ENCODE measurements at regions not wholly inside any gene's neighbourhood (a gene's known extent, or its start where the extent isn't known, plus 50 kb on each side); places are given as distances from the start of the nearest gene placed in this dataset.

DNA sequence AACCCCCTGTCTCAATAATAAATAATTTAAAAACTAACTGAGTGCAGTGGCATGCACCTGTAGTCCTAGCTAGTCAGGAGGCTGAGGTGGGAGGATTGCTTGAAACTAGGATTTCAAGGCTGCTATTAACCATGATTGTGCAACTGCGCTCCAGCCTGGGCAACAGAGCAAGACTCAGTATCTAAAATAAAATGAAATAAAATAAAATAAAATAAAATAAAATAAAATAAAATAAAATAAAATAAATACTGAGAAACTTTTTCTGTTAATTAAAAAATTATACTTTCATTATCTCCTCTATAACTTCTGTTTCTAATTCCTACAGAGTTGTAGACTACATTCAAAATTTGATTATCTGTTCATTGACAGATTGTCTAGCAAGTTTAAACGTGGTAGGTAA is 999.4 kb downstream of the ANKRD7 start:
- H3K4me1 ChIP-seq (ENCODE audit: insufficient read depth, low read length, poor library complexity, severe bottlenecking) = no peaks in the 10 kb centered on the region
- no peaks in the 10 kb centered on the region for H3K27me3 ChIP-seq (ENCODE audit: insufficient read depth, low read length, poor library complexity, severe bottlenecking)
- H3K79me2 ChIP-seq (ENCODE audit: insufficient read depth, low read length) = no peaks in the 10 kb centered on the region
- no peak overlapping the region for H3K4me3 ChIP-seq (ENCODE audit: low read length, poor library complexity, severe bottlenecking)
- no peak overlapping the region for H2AFZ ChIP-seq (ENCODE audit: low read length)
- H4K20me1 ChIP-seq (ENCODE audit: insufficient read depth, low read length, poor library complexity, severe bottlenecking) = peaks cover 3% of the 10 kb centered on the region
- no peaks in the 10 kb centered on the region for H3F3A ChIP-seq (ENCODE audit: low read depth)
- H3K9ac ChIP-seq (ENCODE audit: low read depth, low read length, poor library complexity, severe bottlenecking) = no peak overlapping the region
- no peak overlapping the region for H3K4me2 ChIP-seq (ENCODE audit: low read depth, low read length, poor library complexity, severe bottlenecking)
- no peaks in the 10 kb centered on the region for H3K9me3 ChIP-seq (ENCODE audit: insufficient read depth, low read depth, low read length)
- no peaks in the 10 kb centered on the region for H3K9me2 ChIP-seq (replicated peaks; ENCODE audit: low read depth, low read length)
- no peaks in the 10 kb centered on the region for H3K36me3 ChIP-seq (ENCODE audit: insufficient read depth, low read length)
- TF ChIP-seq EZH2phosphoT487 (IDR thresholded peaks at IDR 0.05; ENCODE audit: borderline replicate concordance) = no peak
- TF ChIP-seq, protein P1, sequence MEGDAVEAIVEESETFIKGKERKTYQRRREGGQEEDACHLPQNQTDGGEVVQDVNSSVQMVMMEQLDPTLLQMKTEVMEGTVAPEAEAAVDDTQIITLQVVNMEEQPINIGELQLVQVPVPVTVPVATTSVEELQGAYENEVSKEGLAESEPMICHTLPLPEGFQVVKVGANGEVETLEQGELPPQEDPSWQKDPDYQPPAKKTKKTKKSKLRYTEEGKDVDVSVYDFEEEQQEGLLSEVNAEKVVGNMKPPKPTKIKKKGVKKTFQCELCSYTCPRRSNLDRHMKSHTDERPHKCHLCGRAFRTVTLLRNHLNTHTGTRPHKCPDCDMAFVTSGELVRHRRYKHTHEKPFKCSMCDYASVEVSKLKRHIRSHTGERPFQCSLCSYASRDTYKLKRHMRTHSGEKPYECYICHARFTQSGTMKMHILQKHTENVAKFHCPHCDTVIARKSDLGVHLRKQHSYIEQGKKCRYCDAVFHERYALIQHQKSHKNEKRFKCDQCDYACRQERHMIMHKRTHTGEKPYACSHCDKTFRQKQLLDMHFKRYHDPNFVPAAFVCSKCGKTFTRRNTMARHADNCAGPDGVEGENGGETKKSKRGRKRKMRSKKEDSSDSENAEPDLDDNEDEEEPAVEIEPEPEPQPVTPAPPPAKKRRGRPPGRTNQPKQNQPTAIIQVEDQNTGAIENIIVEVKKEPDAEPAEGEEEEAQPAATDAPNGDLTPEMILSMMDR (conservative IDR thresholded peaks at IDR 0.05; ENCODE audit: low read length) = no peak

DNA sequence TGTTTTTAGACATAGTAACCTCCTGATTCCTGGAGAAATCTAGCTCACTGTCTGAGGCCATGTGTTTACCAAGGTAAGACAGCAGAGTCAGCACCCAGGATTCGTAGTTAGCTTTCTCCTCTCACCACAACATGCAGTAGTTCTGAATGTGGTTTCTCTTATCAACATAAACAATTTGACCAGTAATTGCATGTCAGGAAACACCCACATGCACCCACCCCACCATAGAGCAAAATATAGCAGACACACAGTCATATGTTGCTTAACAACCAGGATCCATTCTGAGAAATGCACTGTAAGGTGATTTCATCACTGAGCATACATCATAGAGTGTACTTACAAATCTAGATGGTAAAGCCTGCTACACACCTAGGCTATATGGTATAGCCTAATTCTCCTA is 1004.0 kb downstream of the ANKRD7 start:
- Histone ChIP-seq H3K27me3 (ENCODE audit: insufficient read depth, low read length, poor library complexity, severe bottlenecking) (no peaks in the 10 kb centered on the region), H2AFZ (ENCODE audit: low read length) (no peak overlapping the region), H3K4me2 (ENCODE audit: low read depth, low read length, poor library complexity, severe bottlenecking) (no peak overlapping the region), H3K4me1 (ENCODE audit: insufficient read depth, low read length, poor library complexity, severe bottlenecking) (no peaks in the 10 kb centered on the region), H4K20me1 (ENCODE audit: insufficient read depth, low read length, poor library complexity, severe bottlenecking) (no peaks in the 10 kb centered on the region), H3F3A (ENCODE audit: low read depth) (no peaks in the 10 kb centered on the region), H3K36me3 (ENCODE audit: insufficient read depth, low read length) (no peaks in the 10 kb centered on the region), H3K9ac (ENCODE audit: low read depth, low read length, poor library complexity, severe bottlenecking) (no peak overlapping the region), H3K9me2 (replicated peaks; ENCODE audit: low read depth, low read length) (no peaks in the 10 kb centered on the region), H3K4me3 (ENCODE audit: low read length, poor library complexity, severe bottlenecking) (no peak overlapping the region), H3K9me3 (ENCODE audit: insufficient read depth, low read depth, low read length) (no peaks in the 10 kb centered on the region), H3K79me2 (ENCODE audit: insufficient read depth, low read length) (no peaks in the 10 kb centered on the region)
- TF ChIP-seq EZH2phosphoT487 (IDR thresholded peaks at IDR 0.05; ENCODE audit: borderline replicate concordance) = no peak
- TF ChIP-seq, protein P1 (conservative IDR thresholded peaks at IDR 0.05; ENCODE audit: low read length) = no peak

DNA sequence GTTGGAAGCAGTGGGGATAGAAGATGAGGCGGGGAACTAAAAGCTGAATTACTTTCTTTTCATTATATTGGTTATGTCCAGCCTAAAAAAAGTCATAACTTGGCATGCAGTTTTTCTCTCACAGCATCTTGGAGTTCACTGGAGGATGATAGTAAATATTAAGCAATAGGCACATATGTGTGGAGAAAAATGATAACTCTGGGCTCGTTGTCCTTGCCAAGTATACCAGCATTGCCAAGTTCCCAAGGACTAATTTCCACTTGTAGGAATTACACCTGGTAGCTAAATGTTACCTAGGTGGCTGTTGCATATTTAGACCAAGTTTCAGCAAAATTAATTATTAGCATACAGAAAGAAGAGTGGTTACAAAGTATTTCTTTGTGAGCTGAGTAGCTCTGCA is 1007.6 kb downstream of the ANKRD7 start:
- Histone ChIP-seq H3K4me1 (ENCODE audit: insufficient read depth, low read length, poor library complexity, severe bottlenecking) (no peaks in the 10 kb centered on the region), H2AFZ (ENCODE audit: low read length) (no peak overlapping the region), H3K9me2 (replicated peaks; ENCODE audit: low read depth, low read length) (no peaks in the 10 kb centered on the region), H3K27me3 (ENCODE audit: insufficient read depth, low read length, poor library complexity, severe bottlenecking) (no peaks in the 10 kb centered on the region), H3K79me2 (ENCODE audit: insufficient read depth, low read length) (no peaks in the 10 kb centered on the region), H4K20me1 (ENCODE audit: insufficient read depth, low read length, poor library complexity, severe bottlenecking) (no peaks in the 10 kb centered on the region), H3F3A (ENCODE audit: low read depth) (no peaks in the 10 kb centered on the region), H3K9me3 (ENCODE audit: insufficient read depth, low read depth, low read length) (no peaks in the 10 kb centered on the region), H3K4me3 (ENCODE audit: low read length, poor library complexity, severe bottlenecking) (no peak overlapping the region), H3K4me2 (ENCODE audit: low read depth, low read length, poor library complexity, severe bottlenecking) (no peak overlapping the region), H3K36me3 (ENCODE audit: insufficient read depth, low read length) (no peaks in the 10 kb centered on the region), H3K9ac (ENCODE audit: low read depth, low read length, poor library complexity, severe bottlenecking) (no peak overlapping the region)
- TF ChIP-seq EZH2phosphoT487 (IDR thresholded peaks at IDR 0.05; ENCODE audit: borderline replicate concordance) = no peak
- TF ChIP-seq, protein P1 (conservative IDR thresholded peaks at IDR 0.05; ENCODE audit: low read length) = no peak

Data from Loucy (cell line).